GM12874 (cell line): ENCODE measurements at regions not wholly inside any gene's neighbourhood (a gene's known extent, or its start where the extent isn't known, plus 50 kb on each side); places are given as distances from the start of the nearest gene placed in this dataset.

Experiments
- TF ChIP-seq, protein P1 (sequence below): IDR thresholded peaks from 2 replicates; pipeline ENCODE4 v1.5.1; 2011; ENCODE audit warnings: low read depth, mild to moderate bottlenecking, control low read depth, low read length, moderate library complexity; ENCODE audit not compliant: insufficient read depth

- TF ChIP-seq, protein P1, sequence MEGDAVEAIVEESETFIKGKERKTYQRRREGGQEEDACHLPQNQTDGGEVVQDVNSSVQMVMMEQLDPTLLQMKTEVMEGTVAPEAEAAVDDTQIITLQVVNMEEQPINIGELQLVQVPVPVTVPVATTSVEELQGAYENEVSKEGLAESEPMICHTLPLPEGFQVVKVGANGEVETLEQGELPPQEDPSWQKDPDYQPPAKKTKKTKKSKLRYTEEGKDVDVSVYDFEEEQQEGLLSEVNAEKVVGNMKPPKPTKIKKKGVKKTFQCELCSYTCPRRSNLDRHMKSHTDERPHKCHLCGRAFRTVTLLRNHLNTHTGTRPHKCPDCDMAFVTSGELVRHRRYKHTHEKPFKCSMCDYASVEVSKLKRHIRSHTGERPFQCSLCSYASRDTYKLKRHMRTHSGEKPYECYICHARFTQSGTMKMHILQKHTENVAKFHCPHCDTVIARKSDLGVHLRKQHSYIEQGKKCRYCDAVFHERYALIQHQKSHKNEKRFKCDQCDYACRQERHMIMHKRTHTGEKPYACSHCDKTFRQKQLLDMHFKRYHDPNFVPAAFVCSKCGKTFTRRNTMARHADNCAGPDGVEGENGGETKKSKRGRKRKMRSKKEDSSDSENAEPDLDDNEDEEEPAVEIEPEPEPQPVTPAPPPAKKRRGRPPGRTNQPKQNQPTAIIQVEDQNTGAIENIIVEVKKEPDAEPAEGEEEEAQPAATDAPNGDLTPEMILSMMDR: no peak
These were observed 889.2 kb downstream of the TTLL7 start for GRCh38 chr1:83109692-83110091.

- TF ChIP-seq, protein P1: no peak
These were observed 894.4 kb downstream of the TTLL7 start for GRCh38 chr1:83104558-83104957.

DNA sequence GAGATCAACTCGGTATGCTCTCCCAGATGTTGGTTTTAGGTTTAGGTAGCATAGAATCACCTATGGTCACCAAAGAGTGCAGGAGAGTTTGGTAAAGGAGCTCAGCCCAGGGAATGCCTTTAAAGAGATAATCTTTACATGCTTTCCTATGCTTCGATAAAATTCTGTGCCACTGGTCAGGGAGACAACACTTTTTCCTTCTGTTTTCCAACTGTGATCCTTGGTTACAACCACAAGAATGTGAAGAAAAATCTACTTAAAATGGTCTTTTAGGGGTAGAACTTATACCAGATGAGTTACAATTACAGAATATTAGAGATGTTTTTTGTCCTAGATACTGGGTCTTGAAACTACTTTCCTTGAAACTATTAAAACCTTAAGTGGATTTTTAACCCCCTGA, 895.6 kb downstream of the TTLL7 start:
- TF ChIP-seq, protein P1: no peak

DNA sequence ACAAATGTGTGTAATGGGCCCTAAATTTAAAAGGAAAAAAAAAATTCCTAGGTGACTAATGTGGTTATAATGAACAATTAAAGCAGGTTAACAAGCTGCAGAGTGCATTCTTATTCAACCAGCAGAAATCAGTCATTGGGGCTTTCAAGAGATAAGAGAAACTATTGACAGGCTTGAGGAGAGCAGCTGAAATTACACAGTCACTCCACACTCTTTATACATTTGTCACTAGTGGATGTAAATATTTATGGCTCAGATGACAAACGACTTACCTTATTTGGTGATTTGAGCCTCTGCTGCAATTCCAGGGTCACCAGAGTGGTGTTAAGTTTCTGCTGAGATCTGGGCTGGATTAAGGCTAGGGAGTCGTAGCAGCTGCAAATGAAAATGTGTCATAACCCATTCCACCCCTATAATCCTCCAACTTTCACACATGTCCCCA, 896.3 kb downstream of the TTLL7 start:
- TF ChIP-seq, protein P1: no peak

DNA sequence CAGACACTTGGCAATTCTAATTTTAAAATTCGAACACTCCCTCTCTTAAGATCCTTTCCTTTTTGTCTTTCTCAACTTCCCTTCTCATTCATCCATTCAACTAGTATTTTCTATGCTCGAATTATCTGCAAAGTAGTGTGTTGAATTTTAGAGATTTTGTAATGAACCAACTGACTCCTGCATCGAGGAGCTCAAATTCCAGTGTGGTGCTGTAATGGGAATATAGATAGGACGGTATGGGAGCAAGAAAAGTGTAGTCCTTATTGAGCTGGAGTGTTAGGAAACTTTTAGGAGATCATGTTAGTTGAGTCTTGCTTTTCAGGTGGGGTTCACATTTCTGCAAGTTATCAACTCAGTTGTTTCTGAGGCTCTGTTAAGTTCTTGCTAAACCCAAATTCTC, 897.5 kb downstream of the TTLL7 start:
- TF ChIP-seq, protein P1: no peak

GRCh38 chr1:83100133-83100532, 898.8 kb downstream of the TTLL7 start:
- TF ChIP-seq, protein P1: no peak

DNA sequence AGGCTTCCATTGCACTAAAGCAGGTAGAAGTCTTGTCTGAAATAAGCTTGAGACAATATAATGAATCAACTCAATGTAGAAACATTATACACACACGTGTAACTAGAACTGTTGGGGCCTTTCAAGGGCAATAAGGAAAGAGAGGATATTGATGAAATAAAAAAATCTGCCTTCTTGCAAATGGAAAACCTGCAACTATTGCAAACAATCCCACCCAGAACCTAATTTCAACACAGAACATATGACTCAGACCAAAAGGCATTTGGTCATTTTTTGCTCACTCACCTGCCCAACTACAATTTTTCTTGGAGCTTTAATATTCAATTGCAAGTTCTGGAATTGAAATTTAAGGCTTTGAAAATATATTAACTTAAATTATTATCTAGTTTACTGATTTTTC, 900.1 kb downstream of the TTLL7 start:
- TF ChIP-seq, protein P1: no peak

DNA sequence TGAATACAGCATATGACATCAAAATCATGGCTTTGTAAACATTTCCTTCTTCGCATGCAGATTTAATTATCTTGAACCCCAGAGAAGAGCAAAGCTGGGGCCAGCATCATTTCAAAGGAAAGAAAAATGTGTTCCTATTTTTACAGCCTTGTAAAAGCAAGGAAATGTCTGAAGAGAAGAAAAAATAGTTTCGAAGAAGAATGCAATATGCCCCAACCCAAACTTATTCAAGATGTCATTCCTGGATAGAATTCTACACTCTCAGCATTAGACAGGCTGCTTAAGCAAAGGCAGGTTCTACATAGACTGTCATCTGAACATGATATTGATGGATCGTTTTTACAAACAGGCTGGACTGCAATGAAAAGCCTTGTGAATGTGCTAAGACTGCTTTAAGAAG, 900.8 kb downstream of the TTLL7 start:
- TF ChIP-seq, protein P1: no peak
